22Rv1 (cell line): ENCODE measurements at regions not wholly inside any gene's neighbourhood (a gene's known extent, or its start where the extent isn't known, plus 50 kb on each side); places are given as distances from the start of the nearest gene placed in this dataset.
A peak's percentile ranks its signal among the peaks of the same experiment; 100 is the strongest.
"Not testable (repeated sequence)": the region's sequence is repeated elsewhere in the genome, so short reads cannot be mapped to it uniquely, and the experiment has no call there.

Source experiments
- H3K27ac ChIP-seq: fragments of 450-650 bp; 2 replicates; pipeline ENCODE4 v1.5.1; 2017
- CTCF ChIP-seq: fragments of 450-650 bp; IDR thresholded peaks from 2 replicates; pipeline ENCODE4 v1.5.1; 2017; ENCODE audit warnings: mild to moderate bottlenecking
- ZFX ChIP-seq: fragments of 450-650 bp; IDR thresholded peaks from 2 replicates; pipeline ENCODE4 v1.6.1; 2017; ENCODE audit warnings: antibody characterized with exemption, borderline replicate concordance

- no peak overlapping the region for H3K27ac ChIP-seq
- TF ChIP-seq ZFX (no peak), CTCF (no peak)
Observed at GRCh38 chr6:51027283-51028065, 208.8 kb downstream of the TFAP2B start.

- TF ChIP-seq ZFX: no peak
- no peak for TF ChIP-seq CTCF
- H3K27ac ChIP-seq: no peak overlapping the region
Observed at GRCh38 chr6:51028276-51028675, 209.6 kb downstream of the TFAP2B start.

GRCh38 chr6:51029561-51029960 is 210.9 kb downstream of the TFAP2B start:
- no peak overlapping the region; the same call in 1 of the 2 replicates for H3K27ac ChIP-seq
- TF ChIP-seq ZFX (no peak), CTCF (no peak)

- H3K27ac ChIP-seq: no peak overlapping the region
- TF ChIP-seq CTCF (no peak), ZFX (no peak)
Observed at GRCh38 chr6:51045548-51045947, 226.9 kb downstream of the TFAP2B start.

GRCh38 chr6:51049288-51049982 is 230.8 kb downstream of the TFAP2B start:
- TF ChIP-seq ZFX (no peak), CTCF (no peak)
- peak overlapping the region; percentile 16; the same call in 1 of the 2 replicates for H3K27ac ChIP-seq

- TF ChIP-seq CTCF (no peak), ZFX (no peak)
- no peak overlapping the region; the same call in 1 of the 2 replicates for H3K27ac ChIP-seq
Observed at GRCh38 chr6:51049983-51050877, 231.6 kb downstream of the TFAP2B start.

GRCh38 chr6:51052716-51053115 is 234.0 kb downstream of the TFAP2B start:
- H3K27ac ChIP-seq: not testable (repeated sequence)

- not testable (repeated sequence) for H3K27ac ChIP-seq
Observed at GRCh38 chr6:51055316-51055715, 236.6 kb downstream of the TFAP2B start.
